H1 (cell line): ENCODE measurements at regions not wholly inside any gene's neighbourhood (a gene's known extent, or its start where the extent isn't known, plus 50 kb on each side); places are given as distances from the start of the nearest gene placed in this dataset.

Experiments used
- CTCF ChIA-PET: fragments of 300-600 bp; sonication (Branson Sonifier 250); formaldehyde crosslinking; loops from one replicate; lab custom pipeline; 2021; ENCODE audit not compliant: partially characterized antibody; lab: Charles Lee
- POLR2A ChIA-PET: fragments of 300-600 bp; sonication (Branson Sonifier 250); formaldehyde crosslinking; loops from one replicate; lab custom pipeline; 2021; ENCODE audit warnings: inconsistent platforms; ENCODE audit not compliant: partially characterized antibody; lab: Charles Lee
- DNase-seq, 2 experiments: peaks; one replicate each; pipeline versions ENCODE4 v3.0.0 to v3.0.0-alpha.2; 2010 to 2022; ENCODE audit warnings: low spot score in 2 of 2, low read depth in 1 of 2, mixed read lengths in 1 of 2
- FAIRE-seq: peaks from 2 replicates; lab custom pipeline; 2011; peaks lifted over from hg19 to GRCh38; lab: Jason Lieb, UNC
- H2AFZ ChIP-seq: 2 replicates; pipeline ENCODE4 v1.8.1; 2012; ENCODE audit warnings: low read length, inconsistent platforms
- H2AK5ac ChIP-seq: 2 replicates; pipeline ENCODE4 v1.6.1; 2013; ENCODE audit warnings: low read depth, low read length
- H2BK120ac ChIP-seq: replicated peaks from 2 replicates; pipeline ENCODE3; 2013; ENCODE audit warnings: low read depth, low read length, inconsistent platforms
- H2BK12ac ChIP-seq: 2 replicates; pipeline ENCODE4 v1.6.1; 2013; ENCODE audit warnings: low read depth, low read length
- H2BK15ac ChIP-seq: 2 replicates; pipeline ENCODE4 v1.6.1; 2013; ENCODE audit warnings: low read length
- H2BK20ac ChIP-seq: 2 replicates; pipeline ENCODE4 v1.6.1; 2013; ENCODE audit warnings: low read length
- H2BK5ac ChIP-seq: 2 replicates; pipeline ENCODE4 v1.6.1; 2013; ENCODE audit warnings: low read depth, low read length
- H3K14ac ChIP-seq: 2 replicates; pipeline ENCODE4 v1.6.1; 2013; ENCODE audit warnings: inconsistent platforms; ENCODE audit not compliant: insufficient read length
- H3K18ac ChIP-seq: 2 replicates; pipeline ENCODE4 v1.6.1; 2013; ENCODE audit warnings: low read length; ENCODE audit errors: extremely low read depth
- H3K23ac ChIP-seq: 2 replicates; pipeline ENCODE4 v1.6.1; 2013; ENCODE audit warnings: inconsistent platforms; ENCODE audit not compliant: insufficient read length
- H3K23me2 ChIP-seq: 2 replicates; pipeline ENCODE4 v1.6.1; 2013; ENCODE audit warnings: low read depth, low read length
- H3K27ac ChIP-seq: 2 replicates; pipeline ENCODE4 v1.6.1; 2011; ENCODE audit warnings: low read depth, low read length, inconsistent platforms
- H3K27me3 ChIP-seq, 4 experiments: replicated peaks in 1 of 4; 1 replicate in 1 of 4; 2 replicates in 3 of 4; pipeline versions ENCODE4 v1.6.1 to v1.8.1; 2011 to 2013; ENCODE audit warnings: low read length in 3 of 4, mild to moderate bottlenecking in 3 of 4, inconsistent platforms in 2 of 4, mixed read lengths in 2 of 4, moderate library complexity in 1 of 4; ENCODE audit not compliant: control insufficient read depth in 3 of 4, insufficient read depth in 3 of 4; ENCODE audit errors: extremely low read depth in 1 of 4
- H3K36me3 ChIP-seq, 4 experiments: 2 replicates each; pipeline versions ENCODE4 v1.6.1 to v1.8.1; 2011 to 2013; ENCODE audit warnings: mild to moderate bottlenecking in 4 of 4, low read length in 3 of 4, moderate library complexity in 2 of 4, control low read depth in 1 of 4, inconsistent platforms in 1 of 4; ENCODE audit not compliant: insufficient read depth in 4 of 4, control insufficient read depth in 2 of 4
- H3K4ac ChIP-seq: replicated peaks from 2 replicates; pipeline ENCODE3; 2013; ENCODE audit warnings: low read length, low read depth, mixed read lengths, inconsistent platforms; ENCODE audit not compliant: insufficient read length
- H3K4me1 ChIP-seq, 4 experiments: replicated peaks in 1 of 4; 1 replicate in 1 of 4; 2 replicates in 3 of 4; pipeline versions ENCODE4 v1.6.1 to v1.8.1; 2011 to 2013; ENCODE audit warnings: low read length in 3 of 4, inconsistent platforms in 2 of 4, mixed read lengths in 1 of 4; ENCODE audit not compliant: insufficient read depth in 4 of 4, control insufficient read depth in 3 of 4
- H3K4me2 ChIP-seq, 2 experiments: 2 replicates each; pipeline versions ENCODE4 v1.6.1 to v1.8.1; 2011 to 2013; ENCODE audit warnings: low read depth in 2 of 2, low read length in 2 of 2, control low read depth in 1 of 2, inconsistent platforms in 1 of 2, mild to moderate bottlenecking in 1 of 2; ENCODE audit not compliant: insufficient read depth in 1 of 2
- H3K4me3 ChIP-seq, 4 experiments: fragments of 200-600, 300-600 bp in 1 of 4; sonication (generic), shearing (Covaris generic), sonication (Bioruptor Twin) in 1 of 4; 2 replicates each; pipeline versions ENCODE4 v1.5.1 to v1.8.1; 2011 to 2016; ENCODE audit warnings: low read length in 4 of 4, low read depth in 3 of 4, control low read depth in 2 of 4, inconsistent platforms in 2 of 4, mild to moderate bottlenecking in 2 of 4, mixed read lengths in 1 of 4, moderate library complexity in 1 of 4; ENCODE audit not compliant: insufficient read depth in 2 of 4; ENCODE audit errors: extremely low read depth in 1 of 4
- H3K56ac ChIP-seq: replicated peaks from 2 replicates; pipeline ENCODE3; 2013; ENCODE audit warnings: low read depth, mild to moderate bottlenecking, mixed read lengths, low read length, inconsistent platforms; ENCODE audit not compliant: insufficient read length
- H3K79me1 ChIP-seq: 2 replicates; pipeline ENCODE4 v1.6.1; 2013; ENCODE audit warnings: low read depth, low read length, control low read depth
- H3K79me2 ChIP-seq, 2 experiments: 2 replicates each; pipeline versions ENCODE4 v1.6.1 to v1.8.1; 2012 to 2013; ENCODE audit warnings: low read length in 2 of 2, mild to moderate bottlenecking in 2 of 2, inconsistent platforms in 1 of 2; ENCODE audit not compliant: insufficient read depth in 2 of 2, control insufficient read depth in 1 of 2
- H3K9ac ChIP-seq, 4 experiments: replicated peaks in 1 of 4; 1 replicate in 1 of 4; 2 replicates in 3 of 4; pipeline versions ENCODE4 v1.6.1 to v1.8.1; 2011 to 2013; ENCODE audit warnings: low read depth in 3 of 4, low read length in 3 of 4, control low read depth in 2 of 4, mild to moderate bottlenecking in 2 of 4, moderate library complexity in 2 of 4, inconsistent platforms in 1 of 4; ENCODE audit errors: extremely low read depth in 1 of 4
- H3K9me3 ChIP-seq, 2 experiments: 2 replicates each; pipeline versions ENCODE4 v1.6.1 to v1.8.1; 2012 to 2013; ENCODE audit warnings: mild to moderate bottlenecking in 2 of 2, moderate library complexity in 2 of 2, control low read depth in 1 of 2, inconsistent platforms in 1 of 2, low read depth in 1 of 2, low read length in 1 of 2, mixed read lengths in 1 of 2; ENCODE audit not compliant: insufficient read depth in 2 of 2
- H4K20me1 ChIP-seq, 2 experiments: replicated peaks in 1 of 2; 2 replicates each; pipeline versions ENCODE3 to v1.8.1; 2011 to 2013; ENCODE audit warnings: inconsistent platforms in 2 of 2, low read length in 2 of 2, mild to moderate bottlenecking in 1 of 2; ENCODE audit not compliant: insufficient read depth in 2 of 2, control insufficient read depth in 1 of 2
- H4K5ac ChIP-seq: 2 replicates; pipeline ENCODE4 v1.6.1; 2013; ENCODE audit warnings: low read length, low read depth, mixed read lengths, inconsistent platforms; ENCODE audit not compliant: insufficient read length
- H4K8ac ChIP-seq: 2 replicates; pipeline ENCODE4 v1.8.0; 2013; ENCODE audit warnings: mild to moderate bottlenecking, moderate library complexity, low read length, inconsistent platforms; ENCODE audit not compliant: insufficient read depth; ENCODE audit errors: extremely low read depth
- H4K91ac ChIP-seq: replicated peaks from 2 replicates; pipeline ENCODE3; 2013; ENCODE audit warnings: low read length, mixed read lengths, inconsistent platforms; ENCODE audit not compliant: insufficient read length
- CREB1 ChIP-seq: IDR thresholded peaks from 2 replicates; pipeline ENCODE4 v1.6.1; 2012; ENCODE audit warnings: inconsistent platforms
- EZH2 ChIP-seq: fragments of 200-600 bp; sonication (generic); IDR thresholded peaks from 2 replicates; pipeline ENCODE4 v1.7.1; 2012; ENCODE audit warnings: low read depth, mild to moderate bottlenecking, moderate library complexity, low read length, inconsistent platforms; ENCODE audit not compliant: severe bottlenecking
- FOSL1 ChIP-seq: IDR thresholded peaks from 2 replicates; pipeline ENCODE4 v1.6.1; 2011; ENCODE audit warnings: mild to moderate bottlenecking, low read depth, low read length, moderate library complexity; ENCODE audit not compliant: insufficient read depth
- GTF2F1 ChIP-seq: IDR thresholded peaks from 2 replicates; pipeline ENCODE4 v1.6.1; 2012; ENCODE audit warnings: low read depth, low read length, improper control_type of control experiment, borderline replicate concordance
- RBBP5 ChIP-seq: IDR thresholded peaks from 2 replicates; pipeline ENCODE4 v1.7.1; 2012; ENCODE audit warnings: low read depth, mild to moderate bottlenecking, inconsistent platforms, low read length, moderate library complexity, borderline replicate concordance
- SIN3A ChIP-seq, 2 experiments: IDR thresholded peaks in 1 of 2; conservative IDR thresholded peaks in 1 of 2; 2 replicates each; pipeline ENCODE4 v1.6.1; 2011 to 2012; ENCODE audit warnings: low read length in 2 of 2, improper control_type of control experiment in 1 of 2, low read depth in 1 of 2, mild to moderate bottlenecking in 1 of 2
- SP2 ChIP-seq: IDR thresholded peaks from 2 replicates; pipeline ENCODE4 v1.6.1; 2012; ENCODE audit warnings: mild to moderate bottlenecking, low read length, inconsistent platforms
- WGBS, 2 experiments: shearing (Covaris generic) in 1 of 2; methylation state at CpG; one replicate each; pipeline versions ENCODE4 v1.1.6 to v1.1.7; 2013 to 2015; ENCODE audit warnings: low lambda C conversion rate in 2 of 2, mixed read lengths in 2 of 2, inconsistent platforms in 1 of 2, low coverage in 1 of 2, missing lambda C conversion rate in 1 of 2; ENCODE audit not compliant: insufficient replicate concordance in 2 of 2, insufficient coverage in 1 of 2, insufficient read length in 1 of 2; ENCODE audit errors: extremely low coverage in 1 of 2, missing lambda C conversion rate in 1 of 2; 5-methylcytosine and 5-hydroxymethylcytosine counted together
- TF ChIP-seq, protein P1 (sequence below): IDR thresholded peaks from 2 replicates; pipeline ENCODE4 v1.6.1; 2012; ENCODE audit warnings: inconsistent platforms

DNA sequence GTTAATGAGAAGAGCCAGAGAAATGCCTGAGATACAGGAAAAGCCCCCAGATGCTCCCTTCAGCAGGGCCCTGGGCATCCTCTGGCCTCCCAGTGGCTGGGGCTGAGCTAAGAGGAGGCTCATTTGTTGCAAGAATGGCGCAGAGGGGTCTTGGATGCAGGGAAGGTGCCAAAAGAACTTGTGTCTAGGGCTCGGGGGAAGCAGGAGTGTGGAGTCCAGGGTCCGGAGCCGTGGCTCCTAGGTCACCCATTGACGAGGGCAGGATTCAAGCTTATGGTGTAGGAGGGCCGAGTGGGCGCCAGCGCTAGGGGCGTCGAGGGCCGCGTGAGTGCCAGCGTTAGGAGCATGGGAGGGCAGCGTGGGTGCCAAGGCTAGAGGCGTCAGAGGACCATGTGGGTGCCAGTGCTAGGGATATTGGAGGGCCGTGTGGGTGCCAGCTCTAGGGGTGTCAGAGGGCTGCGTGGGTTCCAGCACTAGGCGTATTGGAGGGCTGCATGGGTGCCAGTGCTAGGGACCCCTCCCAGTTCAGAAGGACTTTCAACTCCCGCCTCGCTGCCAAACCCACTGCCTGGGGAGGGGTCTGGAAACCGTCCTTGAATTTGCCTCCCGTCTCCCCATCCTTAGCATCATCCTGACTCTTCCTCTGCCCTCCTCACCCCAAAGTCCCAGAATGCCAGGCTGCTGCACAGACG is 250.5 kb upstream of the AFDN start:
- Histone ChIP-seq H3K9ac (no peak overlapping the region), H3K36me3 (no peaks in the 10 kb centered on the region), H2AFZ (no peak overlapping the region), H4K8ac (peak overlapping the region; percentile 64; the same call in 1 of the 2 replicates), H4K91ac (no peak overlapping the region), H3K56ac (no peak overlapping the region), H2BK12ac (no peak overlapping the region), H2BK20ac (no peak overlapping the region), H3K4me2 (no peak overlapping the region), H2BK5ac (no peak overlapping the region), H3K79me2 (no peaks in the 10 kb centered on the region), H3K9me3 (no peaks in the 10 kb centered on the region), H3K18ac (no peak overlapping the region), H3K23me2 (no peaks in the 10 kb centered on the region), H3K4ac (no peak overlapping the region), H4K5ac (no peak overlapping the region), H3K79me1 (no peaks in the 10 kb centered on the region), H4K20me1 (no peaks in the 10 kb centered on the region), H3K14ac (no peak overlapping the region), H3K23ac (no peak overlapping the region), H3K27ac (no peak overlapping the region), H3K4me3 (no peak overlapping the region), H2BK15ac (no peak overlapping the region), H2BK120ac (no peak overlapping the region), H3K27me3 (peaks cover 0 to 2% (median 0%) of the 10 kb centered on the region in 4 experiments; a peak in 1 of 7 replicates), H2AK5ac (no peak overlapping the region), H3K4me1 (no peaks in the 10 kb centered on the region; a peak in 2 of 7 replicates)
- CTCF ChIA-PET = interaction anchor here (0.9 to 1.5 kb wide), 2 partner anchors 46 to 75 kb away, joined by 3 to 4 read pairs; no protein-coding TSS in a partner anchor
- no peak for FAIRE-seq
- POLR2A ChIA-PET = no interaction called here
- DNase-seq = no peak
- whole genome bisulfite sequencing, 2 experiments = 89% methylated on average over 21 of the region's 23 CpGs; no CpG with 5 or more reads in 1 of the 2 experiments
- TF ChIP-seq RBBP5 (no peak), EZH2 (no peak), SIN3A (conservative IDR thresholded peaks at IDR 0.05 in 1 of 2, IDR thresholded peaks at IDR 0.05 in 1 of 2; ENCODE audit: low read depth in 1 of 2, low read length in 2 of 2) (no peak), GTF2F1 (no peak), SP2 (no peak), FOSL1 (no peak), CREB1 (no peak)
- TF ChIP-seq, protein P1, sequence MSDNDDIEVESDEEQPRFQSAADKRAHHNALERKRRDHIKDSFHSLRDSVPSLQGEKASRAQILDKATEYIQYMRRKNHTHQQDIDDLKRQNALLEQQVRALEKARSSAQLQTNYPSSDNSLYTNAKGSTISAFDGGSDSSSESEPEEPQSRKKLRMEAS = no peak
